HCT116 (cell line): ENCODE measurements at regions not wholly inside any gene's neighbourhood (a gene's known extent, or its start where the extent isn't known, plus 50 kb on each side); places are given as distances from the start of the nearest gene placed in this dataset.

Experiments used
- CTCF ChIP-seq, 3 experiments: fragments of 200-600 bp in 1 of 3; sonication (generic) in 1 of 3; IDR thresholded peaks in 2 of 3; conservative IDR thresholded peaks in 1 of 3; 2 replicates each; pipeline ENCODE4 v1.5.1; 2012 to 2017; ENCODE audit warnings: low read depth in 2 of 3, low read length in 2 of 3, antibody characterized with exemption in 1 of 3, borderline replicate concordance in 1 of 3, control low read depth in 1 of 3, mild to moderate bottlenecking in 1 of 3, mixed read lengths in 1 of 3, mixed run types in 1 of 3, moderate library complexity in 1 of 3; ENCODE audit not compliant: insufficient read depth in 1 of 3
- EGR1 ChIP-seq: IDR thresholded peaks from 2 replicates; pipeline ENCODE4 v1.6.1; 2012; ENCODE audit warnings: low read depth
- EZH2phosphoT487 ChIP-seq: fragments of 200-600 bp; IDR thresholded peaks from 2 replicates; pipeline ENCODE4 v1.6.1; 2018; ENCODE audit warnings: antibody characterized with exemption, borderline replicate concordance
- JUND ChIP-seq: IDR thresholded peaks from 2 replicates; pipeline ENCODE4 v1.6.1; 2012
- MAX ChIP-seq: IDR thresholded peaks from 2 replicates; pipeline ENCODE4 v1.6.1; 2012
- POLR2A ChIP-seq: IDR thresholded peaks from 2 replicates; pipeline ENCODE4 v1.7.0; 2011; ENCODE audit warnings: borderline replicate concordance; ENCODE audit not compliant: insufficient read depth, insufficient read length; ENCODE audit errors: extremely low read depth
- POLR2AphosphoS5 ChIP-seq: IDR thresholded peaks from 2 replicates; pipeline ENCODE4 v1.6.1; 2011; ENCODE audit warnings: mild to moderate bottlenecking, low read depth, low read length, moderate library complexity
- REST ChIP-seq: IDR thresholded peaks from 2 replicates; pipeline ENCODE4 v1.6.1; 2012; ENCODE audit warnings: low read depth
- SIN3A ChIP-seq: IDR thresholded peaks from 2 replicates; pipeline ENCODE4 v1.6.1; 2012; ENCODE audit warnings: low read depth
- TF ChIP-seq, protein P1 (sequence below): IDR thresholded peaks from 2 replicates; pipeline ENCODE4 v1.6.1; 2011; ENCODE audit warnings: mild to moderate bottlenecking, low read length, moderate library complexity; ENCODE audit not compliant: insufficient replicate concordance; ENCODE audit errors: extremely low read depth

DNA sequence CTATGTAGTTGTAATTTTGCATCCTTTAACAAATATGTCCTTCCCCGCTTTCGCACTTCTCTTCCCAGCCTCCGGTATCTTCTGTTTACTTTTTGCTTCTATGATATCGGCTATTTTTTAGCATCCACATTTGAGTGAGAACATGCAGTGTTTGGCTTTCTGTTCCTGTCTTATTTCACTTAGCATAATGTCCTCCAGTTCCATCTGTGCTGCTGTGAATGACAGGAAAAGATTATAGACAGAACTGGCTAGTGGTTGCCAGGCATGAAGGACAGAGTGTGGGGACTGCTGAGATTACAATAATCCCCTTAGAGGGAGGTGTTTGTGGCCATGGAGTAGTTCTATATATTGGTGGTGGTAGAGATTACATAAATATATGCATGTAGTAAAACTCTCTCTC is 588.6 kb downstream of the NLGN4X start:
- TF ChIP-seq POLR2AphosphoS5 (no peak), EZH2phosphoT487 (no peak), POLR2A (no peak), CTCF (IDR thresholded peaks at IDR 0.05 in 2 of 3, conservative IDR thresholded peaks at IDR 0.05 in 1 of 3; ENCODE audit: borderline replicate concordance in 1 of 3, insufficient read depth in 1 of 3, low read depth in 2 of 3, low read length in 2 of 3) (no peak), EGR1 (no peak), SIN3A (no peak), MAX (no peak), JUND (no peak), REST (no peak)
- TF ChIP-seq, protein P1, sequence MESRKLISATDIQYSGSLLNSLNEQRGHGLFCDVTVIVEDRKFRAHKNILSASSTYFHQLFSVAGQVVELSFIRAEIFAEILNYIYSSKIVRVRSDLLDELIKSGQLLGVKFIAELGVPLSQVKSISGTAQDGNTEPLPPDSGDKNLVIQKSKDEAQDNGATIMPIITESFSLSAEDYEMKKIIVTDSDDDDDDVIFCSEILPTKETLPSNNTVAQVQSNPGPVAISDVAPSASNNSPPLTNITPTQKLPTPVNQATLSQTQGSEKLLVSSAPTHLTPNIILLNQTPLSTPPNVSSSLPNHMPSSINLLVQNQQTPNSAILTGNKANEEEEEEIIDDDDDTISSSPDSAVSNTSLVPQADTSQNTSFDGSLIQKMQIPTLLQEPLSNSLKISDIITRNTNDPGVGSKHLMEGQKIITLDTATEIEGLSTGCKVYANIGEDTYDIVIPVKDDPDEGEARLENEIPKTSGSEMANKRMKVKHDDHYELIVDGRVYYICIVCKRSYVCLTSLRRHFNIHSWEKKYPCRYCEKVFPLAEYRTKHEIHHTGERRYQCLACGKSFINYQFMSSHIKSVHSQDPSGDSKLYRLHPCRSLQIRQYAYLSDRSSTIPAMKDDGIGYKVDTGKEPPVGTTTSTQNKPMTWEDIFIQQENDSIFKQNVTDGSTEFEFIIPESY: no peak
